NB4 (cell line): ENCODE measurements at regions not wholly inside any gene's neighbourhood (a gene's known extent, or its start where the extent isn't known, plus 50 kb on each side); places are given as distances from the start of the nearest gene placed in this dataset.

ENCODE experiments used
- DNase-seq: peaks from one replicate; pipeline ENCODE4 v3.0.0; 2010; ENCODE audit warnings: low read depth
- H3K4me3 ChIP-seq: one replicate; pipeline ENCODE4 v1.5.1; 2011; ENCODE audit warnings: mild to moderate bottlenecking, low read depth, low read length, moderate library complexity
- MYC ChIP-seq: IDR thresholded peaks from 2 replicates; pipeline ENCODE4 v1.6.1; 2011; ENCODE audit warnings: low read depth, low read length
- POLR2A ChIP-seq: IDR thresholded peaks from 2 replicates; pipeline ENCODE4 v1.6.1; 2011; ENCODE audit warnings: mild to moderate bottlenecking; ENCODE audit not compliant: insufficient read length; ENCODE audit errors: extremely low read depth
- TF ChIP-seq, protein P1 (sequence below): IDR thresholded peaks from 2 replicates; pipeline ENCODE4 v1.6.1; 2011; ENCODE audit warnings: low read depth, low read length
- TF ChIP-seq, protein P2 (sequence below): IDR thresholded peaks from one replicate; pipeline ENCODE4 v1.5.1; 2012; ENCODE audit warnings: low read depth, low read length

- TF ChIP-seq, protein P1, sequence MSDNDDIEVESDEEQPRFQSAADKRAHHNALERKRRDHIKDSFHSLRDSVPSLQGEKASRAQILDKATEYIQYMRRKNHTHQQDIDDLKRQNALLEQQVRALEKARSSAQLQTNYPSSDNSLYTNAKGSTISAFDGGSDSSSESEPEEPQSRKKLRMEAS = no peak
- TF ChIP-seq MYC = no peak
- TF ChIP-seq, protein P2, sequence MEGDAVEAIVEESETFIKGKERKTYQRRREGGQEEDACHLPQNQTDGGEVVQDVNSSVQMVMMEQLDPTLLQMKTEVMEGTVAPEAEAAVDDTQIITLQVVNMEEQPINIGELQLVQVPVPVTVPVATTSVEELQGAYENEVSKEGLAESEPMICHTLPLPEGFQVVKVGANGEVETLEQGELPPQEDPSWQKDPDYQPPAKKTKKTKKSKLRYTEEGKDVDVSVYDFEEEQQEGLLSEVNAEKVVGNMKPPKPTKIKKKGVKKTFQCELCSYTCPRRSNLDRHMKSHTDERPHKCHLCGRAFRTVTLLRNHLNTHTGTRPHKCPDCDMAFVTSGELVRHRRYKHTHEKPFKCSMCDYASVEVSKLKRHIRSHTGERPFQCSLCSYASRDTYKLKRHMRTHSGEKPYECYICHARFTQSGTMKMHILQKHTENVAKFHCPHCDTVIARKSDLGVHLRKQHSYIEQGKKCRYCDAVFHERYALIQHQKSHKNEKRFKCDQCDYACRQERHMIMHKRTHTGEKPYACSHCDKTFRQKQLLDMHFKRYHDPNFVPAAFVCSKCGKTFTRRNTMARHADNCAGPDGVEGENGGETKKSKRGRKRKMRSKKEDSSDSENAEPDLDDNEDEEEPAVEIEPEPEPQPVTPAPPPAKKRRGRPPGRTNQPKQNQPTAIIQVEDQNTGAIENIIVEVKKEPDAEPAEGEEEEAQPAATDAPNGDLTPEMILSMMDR = no peak
- TF ChIP-seq POLR2A = no peak
Measured at GRCh38 chr2:185241556-185241955, 497.0 kb upstream of the FSIP2 start.

DNA sequence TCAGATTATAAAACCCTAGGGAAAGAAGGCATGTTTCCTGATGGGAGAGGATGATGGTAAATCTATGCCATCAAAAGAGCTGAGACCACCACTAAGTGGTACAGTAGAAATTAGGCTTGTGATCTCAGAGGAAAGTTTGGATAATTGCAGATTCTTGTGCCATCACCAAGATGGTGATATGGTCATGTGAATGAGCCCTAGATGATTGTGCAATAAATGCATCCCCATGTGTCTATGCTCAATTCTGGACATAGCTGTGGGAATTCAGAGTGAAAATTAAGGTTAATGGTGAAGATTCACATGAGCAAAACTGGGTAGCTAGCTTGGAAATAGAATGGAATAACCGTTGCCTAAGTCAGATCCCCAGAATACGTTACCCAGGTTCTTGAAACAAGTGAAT, 496.1 kb upstream of the FSIP2 start:
- no peak overlapping the region for H3K4me3 ChIP-seq
- TF ChIP-seq, protein P1 = no peak
- TF ChIP-seq POLR2A (no peak), MYC (no peak)
- TF ChIP-seq, protein P2 = no peak
- DNase-seq = no peak

More at GRCh38 chr2:185241556-185241955, 497.0 kb upstream of the FSIP2 start:
- no peak overlapping the region for H3K4me3 ChIP-seq
- DNase-seq = no peak

GRCh38 chr2:185245216-185245615, 493.4 kb upstream of the FSIP2 start:
- TF ChIP-seq, protein P1 = no peak
- TF ChIP-seq MYC = no peak
- TF ChIP-seq, protein P2 = no peak
- TF ChIP-seq POLR2A = no peak
- no peak overlapping the region for H3K4me3 ChIP-seq

GRCh38 chr2:185245806-185246205, 492.8 kb upstream of the FSIP2 start:
- TF ChIP-seq, protein P1 = no peak
- no peak for TF ChIP-seq MYC
- no peak for TF ChIP-seq POLR2A
- TF ChIP-seq, protein P2 = no peak
- no peak for DNase-seq
- no peak overlapping the region for H3K4me3 ChIP-seq

More at GRCh38 chr2:185245216-185245615, 493.4 kb upstream of the FSIP2 start:
- DNase-seq = no peak

GRCh38 chr2:185246717-185247116, 491.9 kb upstream of the FSIP2 start:
- no peak overlapping the region for H3K4me3 ChIP-seq
- TF ChIP-seq POLR2A = no peak
- TF ChIP-seq MYC = no peak
- TF ChIP-seq, protein P1 = no peak
- TF ChIP-seq, protein P2 = no peak
- DNase-seq = no peak

DNA sequence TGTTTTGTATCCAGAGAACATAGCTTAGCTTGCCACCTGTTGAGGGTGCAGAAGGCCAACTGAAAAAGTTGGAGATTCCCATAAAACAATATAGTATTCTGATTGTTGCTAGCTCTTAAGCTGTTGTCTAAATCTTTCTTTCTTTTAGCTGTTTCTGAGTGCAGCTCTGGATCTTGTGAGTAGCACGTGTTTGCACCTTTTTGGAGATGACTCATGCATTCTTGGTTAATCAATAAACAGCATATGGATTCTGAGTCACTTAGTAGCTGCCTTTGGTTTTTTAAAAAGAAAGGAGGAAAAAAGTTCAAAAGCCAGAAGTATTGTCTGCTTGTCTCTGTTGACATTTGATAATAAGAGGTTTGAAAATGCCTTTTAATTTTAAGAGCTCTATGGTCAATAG, 483.0 kb upstream of the FSIP2 start:
- no peak overlapping the region for H3K4me3 ChIP-seq
- no peak for DNase-seq
- TF ChIP-seq, protein P2 = no peak
- TF ChIP-seq, protein P1 = no peak
- TF ChIP-seq POLR2A (no peak), MYC (no peak)
